ENCODE measurements at regions not wholly inside any gene's neighbourhood (a gene's known extent, or its start where the extent isn't known, plus 50 kb on each side); places are given as distances from the start of the nearest gene placed in this dataset.

GRCh38 chrX:77143907-77144306, 303.3 kb upstream of the FGF16 start:
- CTCF ChIA-PET, result no interaction called here
- POLR2A ChIA-PET, result no interaction called here
- TF ChIP-seq NFRKB (IDR thresholded peaks at IDR 0.05) (no peak), SUZ12 (IDR thresholded peaks at IDR 0.05) (no peak)
- DNase-seq (ENCODE audit: extremely low spot score), result no peak

GRCh38 chrX:77160301-77160700, 286.9 kb upstream of the FGF16 start:
- TF ChIP-seq ELF4 (IDR thresholded peaks at IDR 0.05) (no peak), SUZ12 (IDR thresholded peaks at IDR 0.05) (no peak), FOXK2 (IDR thresholded peaks at IDR 0.05) (no peak), L3MBTL2 (conservative IDR thresholded peaks at IDR 0.05) (no peak), NFRKB (IDR thresholded peaks at IDR 0.05) (no peak), LEF1 (IDR thresholded peaks at IDR 0.05; ENCODE audit: borderline replicate concordance) (no peak), PKNOX1 (IDR thresholded peaks at IDR 0.05) (no peak), ARNT (IDR thresholded peaks at IDR 0.05) (no peak), BHLHE40 (IDR thresholded peaks at IDR 0.05; ENCODE audit: borderline replicate concordance) (no peak)
- DNase-seq (ENCODE audit: extremely low spot score), result no peak
- ChIA-PET POLR2A (no interaction called here), CTCF (no interaction called here)

- CTCF ChIA-PET, result no interaction called here
- POLR2A ChIA-PET, result no interaction called here
- DNase-seq (ENCODE audit: extremely low spot score), result no peak
- TF ChIP-seq TARDBP (IDR thresholded peaks at IDR 0.05) (no peak), SP1 (IDR thresholded peaks at IDR 0.05) (no peak), FOXM1 (IDR thresholded peaks at IDR 0.05; ENCODE audit: borderline replicate concordance) (no peak), ZNF384 (IDR thresholded peaks at IDR 0.05) (no peak), BHLHE40 (IDR thresholded peaks at IDR 0.05; ENCODE audit: borderline replicate concordance) (no peak), PKNOX1 (IDR thresholded peaks at IDR 0.05) (no peak), HDGF (IDR thresholded peaks at IDR 0.05; ENCODE audit: borderline replicate concordance) (no peak), SUZ12 (IDR thresholded peaks at IDR 0.05) (no peak), LEF1 (IDR thresholded peaks at IDR 0.05; ENCODE audit: borderline replicate concordance) (no peak), FOXA1 (IDR thresholded peaks at IDR 0.05) (no peak), ARNT (IDR thresholded peaks at IDR 0.05) (no peak), NFRKB (IDR thresholded peaks at IDR 0.05) (no peak), FOXK2 (IDR thresholded peaks at IDR 0.05) (no peak), L3MBTL2 (conservative IDR thresholded peaks at IDR 0.05) (no peak), ELF4 (IDR thresholded peaks at IDR 0.05) (no peak), CTBP1 (IDR thresholded peaks at IDR 0.05; ENCODE audit: borderline replicate concordance) (no peak)
These were observed 284.4 kb upstream of the FGF16 start for GRCh38 chrX:77162777-77163176.

GRCh38 chrX:77167993-77168392, 279.2 kb upstream of the FGF16 start:
- POLR2A ChIA-PET, result no interaction called here
- CTCF ChIA-PET, result no interaction called here
- no peak for DNase-seq (ENCODE audit: extremely low spot score)
- no peak for TF ChIP-seq ZNF384 (IDR thresholded peaks at IDR 0.05)
- TF ChIP-seq L3MBTL2 (conservative IDR thresholded peaks at IDR 0.05), result no peak
- TF ChIP-seq LEF1 (IDR thresholded peaks at IDR 0.05; ENCODE audit: borderline replicate concordance), result no peak
- TF ChIP-seq FOXA1 (IDR thresholded peaks at IDR 0.05), result no peak
- no peak for TF ChIP-seq NFRKB (IDR thresholded peaks at IDR 0.05)
- TF ChIP-seq TARDBP (IDR thresholded peaks at IDR 0.05), result no peak
- no peak for TF ChIP-seq SUZ12 (IDR thresholded peaks at IDR 0.05)
- no peak for TF ChIP-seq PKNOX1 (IDR thresholded peaks at IDR 0.05)
- TF ChIP-seq SP1 (IDR thresholded peaks at IDR 0.05), result no peak
- no peak for TF ChIP-seq CTBP1 (IDR thresholded peaks at IDR 0.05; ENCODE audit: borderline replicate concordance)
- no peak for TF ChIP-seq HDGF (IDR thresholded peaks at IDR 0.05; ENCODE audit: borderline replicate concordance)
- TF ChIP-seq FOXM1 (IDR thresholded peaks at IDR 0.05; ENCODE audit: borderline replicate concordance), result no peak
- no peak for TF ChIP-seq ARNT (IDR thresholded peaks at IDR 0.05)
- no peak for TF ChIP-seq ELF4 (IDR thresholded peaks at IDR 0.05)
- TF ChIP-seq BHLHE40 (IDR thresholded peaks at IDR 0.05; ENCODE audit: borderline replicate concordance), result no peak
- TF ChIP-seq FOXK2 (IDR thresholded peaks at IDR 0.05), result no peak

GRCh38 chrX:77174680-77175519, 272.3 kb upstream of the FGF16 start:
- TF ChIP-seq NFRKB (IDR thresholded peaks at IDR 0.05) (no peak), ZNF384 (IDR thresholded peaks at IDR 0.05) (no peak), FOXA1 (IDR thresholded peaks at IDR 0.05) (no peak), SUZ12 (IDR thresholded peaks at IDR 0.05) (no peak), HDGF (IDR thresholded peaks at IDR 0.05; ENCODE audit: borderline replicate concordance) (no peak), LEF1 (IDR thresholded peaks at IDR 0.05; ENCODE audit: borderline replicate concordance) (no peak), FOXM1 (IDR thresholded peaks at IDR 0.05; ENCODE audit: borderline replicate concordance) (no peak), PKNOX1 (IDR thresholded peaks at IDR 0.05) (no peak), ELF4 (IDR thresholded peaks at IDR 0.05) (no peak), ARNT (IDR thresholded peaks at IDR 0.05) (no peak), SP1 (IDR thresholded peaks at IDR 0.05) (no peak), FOXK2 (IDR thresholded peaks at IDR 0.05) (no peak), BHLHE40 (IDR thresholded peaks at IDR 0.05; ENCODE audit: borderline replicate concordance) (no peak), TARDBP (IDR thresholded peaks at IDR 0.05) (no peak)
- DNase-seq (ENCODE audit: extremely low spot score), result no peak
- POLR2A ChIA-PET, result no interaction called here
- CTCF ChIA-PET, result no interaction called here

Data from HEK293T (cell line).